Loucy (cell line): ENCODE measurements at regions not wholly inside any gene's neighbourhood (a gene's known extent, or its start where the extent isn't known, plus 50 kb on each side); places are given as distances from the start of the nearest gene placed in this dataset.

Experiments used
- EZH2phosphoT487 ChIP-seq: fragments of 200-600 bp; IDR thresholded peaks from 2 replicates; pipeline ENCODE4 v1.6.1; 2018; ENCODE audit warnings: antibody characterized with exemption, mild to moderate bottlenecking, moderate library complexity, borderline replicate concordance
- TF ChIP-seq, protein P1 (sequence below): fragments of 200-600 bp; sonication (generic); conservative IDR thresholded peaks from 2 replicates; pipeline ENCODE4 v1.5.1; 2014; ENCODE audit warnings: mild to moderate bottlenecking, antibody characterized with exemption, low read length

DNA sequence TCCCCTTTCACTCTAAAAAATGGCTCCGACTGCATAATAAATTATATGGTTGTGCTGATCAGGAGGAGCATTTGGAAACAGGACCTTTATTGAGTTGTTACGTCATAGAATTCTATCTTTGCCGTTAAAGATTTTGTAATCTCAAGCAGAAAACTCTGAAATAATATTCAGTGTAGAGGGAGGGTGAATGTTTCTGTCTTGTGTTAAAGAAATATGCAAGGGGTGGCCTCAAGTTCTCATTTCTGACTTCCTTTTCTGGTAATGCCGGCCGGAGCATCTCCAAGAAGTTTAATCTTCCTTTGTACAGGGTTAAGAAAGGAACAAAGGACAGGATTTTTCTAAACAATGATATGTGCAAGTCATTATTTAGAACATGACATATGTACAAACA is 165.1 kb downstream of the SLC38A4 start:
- TF ChIP-seq, protein P1, sequence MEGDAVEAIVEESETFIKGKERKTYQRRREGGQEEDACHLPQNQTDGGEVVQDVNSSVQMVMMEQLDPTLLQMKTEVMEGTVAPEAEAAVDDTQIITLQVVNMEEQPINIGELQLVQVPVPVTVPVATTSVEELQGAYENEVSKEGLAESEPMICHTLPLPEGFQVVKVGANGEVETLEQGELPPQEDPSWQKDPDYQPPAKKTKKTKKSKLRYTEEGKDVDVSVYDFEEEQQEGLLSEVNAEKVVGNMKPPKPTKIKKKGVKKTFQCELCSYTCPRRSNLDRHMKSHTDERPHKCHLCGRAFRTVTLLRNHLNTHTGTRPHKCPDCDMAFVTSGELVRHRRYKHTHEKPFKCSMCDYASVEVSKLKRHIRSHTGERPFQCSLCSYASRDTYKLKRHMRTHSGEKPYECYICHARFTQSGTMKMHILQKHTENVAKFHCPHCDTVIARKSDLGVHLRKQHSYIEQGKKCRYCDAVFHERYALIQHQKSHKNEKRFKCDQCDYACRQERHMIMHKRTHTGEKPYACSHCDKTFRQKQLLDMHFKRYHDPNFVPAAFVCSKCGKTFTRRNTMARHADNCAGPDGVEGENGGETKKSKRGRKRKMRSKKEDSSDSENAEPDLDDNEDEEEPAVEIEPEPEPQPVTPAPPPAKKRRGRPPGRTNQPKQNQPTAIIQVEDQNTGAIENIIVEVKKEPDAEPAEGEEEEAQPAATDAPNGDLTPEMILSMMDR = no peak
- no peak for TF ChIP-seq EZH2phosphoT487
